Fibroblast of villous mesenchyme (primary cell): ENCODE measurements at regions not wholly inside any gene's neighbourhood (a gene's known extent, or its start where the extent isn't known, plus 50 kb on each side); places are given as distances from the start of the nearest gene placed in this dataset.
"Not testable (repeated sequence)": the region's sequence is repeated elsewhere in the genome, so short reads cannot be mapped to it uniquely, and the experiment has no call there.

ENCODE experiments used
- DNase-seq: peaks from one replicate; pipeline ENCODE4 v3.0.0-alpha.2; 2010; ENCODE audit warnings: low read depth
- H3K4me3 ChIP-seq: 2 replicates; pipeline ENCODE4 v1.5.1; 2011; ENCODE audit warnings: low read depth, mild to moderate bottlenecking, low read length
- CTCF ChIP-seq: IDR thresholded peaks from 2 replicates; pipeline ENCODE4 v1.5.1; 2012; ENCODE audit warnings: low read depth, mild to moderate bottlenecking, low read length; ENCODE audit not compliant: insufficient read depth

GRCh38 chr4:24190761-24191695 is 301.2 kb upstream of the PPARGC1A start:
- H3K4me3 ChIP-seq = no peak overlapping the region
- DNase-seq = no peak
- TF ChIP-seq CTCF = no peak

- no peak overlapping the region for H3K4me3 ChIP-seq
- no peak for DNase-seq
- no peak for TF ChIP-seq CTCF
These were observed 298.6 kb upstream of the PPARGC1A start for GRCh38 chr4:24188459-24188858.

GRCh38 chr4:24186466-24186865 is 296.6 kb upstream of the PPARGC1A start:
- no peak overlapping the region for H3K4me3 ChIP-seq
- no peak for DNase-seq
- no peak for TF ChIP-seq CTCF

GRCh38 chr4:24181005-24181404 is 291.2 kb upstream of the PPARGC1A start:
- no peak for DNase-seq
- no peak for TF ChIP-seq CTCF
- H3K4me3 ChIP-seq = no peak overlapping the region

- no peak for DNase-seq
- H3K4me3 ChIP-seq = no peak overlapping the region
- no peak for TF ChIP-seq CTCF
These were observed 290.7 kb upstream of the PPARGC1A start for GRCh38 chr4:24180586-24180985.

- no peak for TF ChIP-seq CTCF
- DNase-seq = no peak
- H3K4me3 ChIP-seq = no peak overlapping the region
These were observed 289.5 kb upstream of the PPARGC1A start for GRCh38 chr4:24179201-24179840.

GRCh38 chr4:24177443-24177842 is 287.6 kb upstream of the PPARGC1A start:
- DNase-seq, H3K4me3 ChIP-seq: not testable (repeated sequence)
